T-cell (primary cell): ENCODE measurements at regions not wholly inside any gene's neighbourhood (a gene's known extent, or its start where the extent isn't known, plus 50 kb on each side); places are given as distances from the start of the nearest gene placed in this dataset.

Source experiments
- ATAC-seq, 4 experiments: fragments of 200-7000 bp in 3 of 4; fragments of 150-1000 bp in 1 of 4; cut with Tn5 transposase; replicated peaks in 1 of 4; 1 replicate in 3 of 4; 2 replicates in 1 of 4; pipeline ENCODE4 v1.10.0; 2021; ENCODE audit warnings: moderate library complexity in 3 of 4, mild to moderate bottlenecking in 2 of 4, moderate number of reproducible peaks in 1 of 4
- CTCF ChIA-PET, 2 donors: fragments of 300-600 bp; sonication (Branson Sonifier 250); formaldehyde crosslinking; loops; one replicate each; lab custom pipeline; 2022; ENCODE audit warnings: antibody characterized with exemption in 2 of 2; lab: Charles Lee
- POLR2A ChIA-PET, 2 donors: fragments of 300-600 bp; sonication (Branson Sonifier 250); formaldehyde crosslinking; loops; one replicate each; lab custom pipeline; 2022; ENCODE audit warnings: antibody characterized with exemption in 2 of 2; lab: Charles Lee
- DNase-seq, 35 experiments: peaks; one replicate each; pipeline versions ENCODE4 v3.0.0 to v3.0.0-alpha.2; 2013 to 2023
- H3K27ac ChIP-seq: one replicate; pipeline ENCODE4 v1.5.1; 2013; ENCODE audit warnings: low read length
- H3K27me3 ChIP-seq, 2 experiments: replicated peaks in 1 of 2; 1 replicate in 1 of 2; 2 replicates in 1 of 2; pipeline versions ENCODE4 v1.6.1 to v1.7.0; 2013; ENCODE audit warnings: low read length in 1 of 2, mixed read lengths in 1 of 2; ENCODE audit not compliant: control insufficient read depth in 2 of 2, insufficient read depth in 2 of 2; ENCODE audit errors: extremely low read depth in 1 of 2
- H3K36me3 ChIP-seq, 2 donors: 1 replicate in 1 of 2; 2 replicates in 1 of 2; pipeline versions ENCODE4 v1.6.1 to v1.7.0; 2013; ENCODE audit warnings: low read length in 1 of 2; ENCODE audit not compliant: control insufficient read depth in 2 of 2, insufficient read depth in 1 of 2; ENCODE audit errors: extremely low read depth in 1 of 2
- H3K4me1 ChIP-seq, 2 experiments: 1 replicate in 1 of 2; 2 replicates in 1 of 2; pipeline versions ENCODE4 v1.6.1 to v1.7.0; 2013; ENCODE audit warnings: low read length in 2 of 2, mixed read lengths in 1 of 2; ENCODE audit not compliant: insufficient read depth in 2 of 2, control insufficient read depth in 1 of 2; ENCODE audit errors: extremely low read depth in 1 of 2
- H3K4me3 ChIP-seq, 2 donors: 1 replicate in 1 of 2; 2 replicates in 1 of 2; pipeline versions ENCODE4 v1.5.1 to v1.7.0; 2013; ENCODE audit warnings: mild to moderate bottlenecking in 2 of 2, low read length in 1 of 2, moderate library complexity in 1 of 2; ENCODE audit not compliant: control insufficient read depth in 1 of 2; ENCODE audit errors: extremely low read depth in 1 of 2
- H3K9me3 ChIP-seq: 2 replicates; pipeline ENCODE4 v1.7.0; 2013
- H3K27ac Mint-ChIP-seq, 2 donors: one replicate each; pipeline ENCODE4 v1.8.0; 2020 to 2021; ENCODE audit warnings: mild to moderate bottlenecking in 2 of 2, mixed read lengths in 2 of 2
- H3K27me3 Mint-ChIP-seq, 2 donors: one replicate each; pipeline ENCODE4 v1.8.0; 2021 to 2022; ENCODE audit warnings: mixed read lengths in 2 of 2
- H3K36me3 Mint-ChIP-seq: one replicate; pipeline ENCODE4 v1.8.0; 2021; ENCODE audit warnings: mixed read lengths
- H3K4me1 Mint-ChIP-seq, 3 donors: one replicate each; pipeline ENCODE4 v1.8.0; 2020 to 2022; ENCODE audit warnings: mixed read lengths in 3 of 3, mild to moderate bottlenecking in 1 of 3
- H3K4me3 Mint-ChIP-seq, 3 donors: one replicate each; pipeline ENCODE4 v1.8.0; 2020 to 2022; ENCODE audit warnings: mild to moderate bottlenecking in 3 of 3, mixed read lengths in 3 of 3, moderate library complexity in 3 of 3
- H3K9me3 Mint-ChIP-seq, 3 donors: one replicate each; pipeline ENCODE4 v1.8.0; 2020 to 2022; ENCODE audit warnings: mixed read lengths in 3 of 3
- WGBS: methylation state at CpG from one replicate; pipeline ENCODE4 v1.1.5; 2013; ENCODE audit warnings: missing lambda C conversion rate; ENCODE audit not compliant: insufficient coverage; 5-methylcytosine and 5-hydroxymethylcytosine counted together

- CTCF ChIA-PET: no interaction called here
- POLR2A ChIA-PET: interaction anchor here in 1 of 2 donors (0.7 kb wide), 1 partner anchor 27 kb away, joined by 4 read pairs; no protein-coding TSS in a partner anchor
- Mint-ChIP-seq H3K27ac (no peak overlapping the region), H3K36me3 (peaks cover 2% of the 10 kb centered on the region), H3K9me3 (peaks cover 0 to 4% (median 0%) of the 10 kb centered on the region in 3 donors), H3K4me3 (no peak overlapping the region), H3K27me3 (no peaks in the 10 kb centered on the region), H3K4me1 (peaks cover 0 to 2% (median 0%) of the 10 kb centered on the region in 3 donors)
- Histone ChIP-seq H3K36me3 (no peaks in the 10 kb centered on the region), H3K27ac (no peak overlapping the region), H3K4me3 (no peak overlapping the region), H3K9me3 (no peaks in the 10 kb centered on the region), H3K27me3 (no peaks in the 10 kb centered on the region), H3K4me1 (peaks cover 0 to 4% of the 10 kb centered on the region in 2 experiments)
- ATAC-seq (no peak), DNase-seq (no peak)
- WGBS: 65% methylated on average over 1 of the region's 2 CpGs
These were observed 75.8 kb upstream of the CCDC91 start for GRCh38 chr12:28114488-28114887.

- ATAC-seq (no peak), DNase-seq (no peak)
- Histone ChIP-seq H3K9me3 (no peaks in the 10 kb centered on the region), H3K4me3 (no peak overlapping the region), H3K27ac (no peak overlapping the region), H3K4me1 (no peaks in the 10 kb centered on the region), H3K36me3 (no peaks in the 10 kb centered on the region), H3K27me3 (no peaks in the 10 kb centered on the region)
- Mint-ChIP-seq H3K4me3 (no peak overlapping the region), H3K4me1 (no peaks in the 10 kb centered on the region), H3K36me3 (no peaks in the 10 kb centered on the region), H3K9me3 (no peaks in the 10 kb centered on the region), H3K27me3 (no peaks in the 10 kb centered on the region), H3K27ac (no peak overlapping the region)
- POLR2A ChIA-PET: interaction anchor here (0.6 kb wide), 3 partner anchors 65 to 501 kb away, joined by 4 to 6 read pairs (median 4); no protein-coding TSS in a partner anchor
- CTCF ChIA-PET: interaction anchor here in 1 of 2 donors (0.6 kb wide), 1 partner anchor 37 kb away, joined by 3 read pairs; no protein-coding TSS in a partner anchor
- no CpG with 5 or more reads among the region's 1 CpG for WGBS
These were observed 68.8 kb upstream of the CCDC91 start for GRCh38 chr12:28121433-28121832.

- no peak overlapping the region for H3K4me3 Mint-ChIP-seq
- POLR2A ChIA-PET: no interaction called here
These were observed 68.2 kb upstream of the CCDC91 start for GRCh38 chr12:28121899-28122655.

GRCh38 chr12:28122756-28123155 lies 67.5 kb upstream of the CCDC91 start:
- Histone ChIP-seq H3K27me3 (no peaks in the 10 kb centered on the region), H3K27ac (no peak overlapping the region), H3K36me3 (no peaks in the 10 kb centered on the region), H3K4me3 (no peak overlapping the region), H3K9me3 (no peaks in the 10 kb centered on the region), H3K4me1 (no peaks in the 10 kb centered on the region)
- ATAC-seq (no peak), DNase-seq (no peak)
- H3K27me3 Mint-ChIP-seq: peaks cover 0 to 2% of the 10 kb centered on the region in 2 donors
- no peaks in the 10 kb centered on the region for H3K36me3 Mint-ChIP-seq
- no peaks in the 10 kb centered on the region for H3K4me1 Mint-ChIP-seq
- no peaks in the 10 kb centered on the region for H3K9me3 Mint-ChIP-seq
- CTCF ChIA-PET: no interaction called here
- POLR2A ChIA-PET: no interaction called here
- WGBS: no CpG with 5 or more reads among the region's 3 CpGs
- H3K4me3 Mint-ChIP-seq: no peak overlapping the region
- H3K27ac Mint-ChIP-seq: no peak overlapping the region

More at GRCh38 chr12:28121899-28122655, 68.2 kb upstream of the CCDC91 start:
- Mint-ChIP-seq H3K27ac (no peak overlapping the region), H3K4me1 (no peaks in the 10 kb centered on the region), H3K36me3 (no peaks in the 10 kb centered on the region), H3K9me3 (no peaks in the 10 kb centered on the region), H3K27me3 (peaks cover 0 to under 1% of the 10 kb centered on the region in 2 donors)
- ATAC-seq: no peak
- CTCF ChIA-PET: no interaction called here
- H3K4me1 ChIP-seq: no peaks in the 10 kb centered on the region
- no peaks in the 10 kb centered on the region for H3K27me3 ChIP-seq
- DNase-seq: no peak
- 95% methylated on average over 2 of the region's 4 CpGs for WGBS
- no peaks in the 10 kb centered on the region for H3K9me3 ChIP-seq
- H3K36me3 ChIP-seq: no peaks in the 10 kb centered on the region
- H3K27ac ChIP-seq: no peak overlapping the region
- H3K4me3 ChIP-seq: no peak overlapping the region

GRCh38 chr12:28127455-28127854 lies 62.8 kb upstream of the CCDC91 start:
- Mint-ChIP-seq H3K27ac (no peak overlapping the region), H3K36me3 (no peaks in the 10 kb centered on the region), H3K4me1 (no peaks in the 10 kb centered on the region), H3K9me3 (no peaks in the 10 kb centered on the region), H3K4me3 (no peak overlapping the region), H3K27me3 (peaks cover 2 to 6% of the 10 kb centered on the region in 2 donors)
- H3K36me3 ChIP-seq: no peaks in the 10 kb centered on the region
- no peak overlapping the region for H3K4me3 ChIP-seq
- DNase-seq (no peak), ATAC-seq (no peak)
- no peak overlapping the region for H3K27ac ChIP-seq
- 60% methylated on average over 1 of the region's 3 CpGs for WGBS
- ChIA-PET CTCF (no interaction called here), POLR2A (no interaction called here)
- no peaks in the 10 kb centered on the region for H3K9me3 ChIP-seq
- no peaks in the 10 kb centered on the region for H3K4me1 ChIP-seq
- H3K27me3 ChIP-seq: no peaks in the 10 kb centered on the region

- ChIA-PET POLR2A (no interaction called here), CTCF (no interaction called here)
- no peaks in the 10 kb centered on the region for H3K9me3 Mint-ChIP-seq
- WGBS: no CpG with 5 or more reads among the region's 1 CpG
- peaks cover 2 to 6% of the 10 kb centered on the region in 2 donors for H3K27me3 Mint-ChIP-seq
- ATAC-seq (no peak), DNase-seq (no peak)
- Histone ChIP-seq H3K9me3 (no peaks in the 10 kb centered on the region), H3K27me3 (no peaks in the 10 kb centered on the region), H3K36me3 (no peaks in the 10 kb centered on the region), H3K27ac (no peak overlapping the region), H3K4me3 (no peak overlapping the region), H3K4me1 (no peaks in the 10 kb centered on the region)
- H3K27ac Mint-ChIP-seq: no peak overlapping the region
- H3K36me3 Mint-ChIP-seq: no peaks in the 10 kb centered on the region
- no peaks in the 10 kb centered on the region for H3K4me1 Mint-ChIP-seq
- H3K4me3 Mint-ChIP-seq: no peak overlapping the region
These were observed 61.2 kb upstream of the CCDC91 start for GRCh38 chr12:28129031-28129430.
